Skin of body (tissue), 1 donor: ENCODE measurements at regions not wholly inside any gene's neighbourhood (a gene's known extent, or its start where the extent isn't known, plus 50 kb on each side); places are given as distances from the start of the nearest gene placed in this dataset.

Experiments
- DNase-seq: peaks from one replicate; lab custom pipeline; 2025; lab: John Stamatoyannopoulos, UW

- DNase-seq = no peak
These were observed 320.9 kb downstream of the TFEC start for GRCh38 chr7:115709664-115710063.

DNA sequence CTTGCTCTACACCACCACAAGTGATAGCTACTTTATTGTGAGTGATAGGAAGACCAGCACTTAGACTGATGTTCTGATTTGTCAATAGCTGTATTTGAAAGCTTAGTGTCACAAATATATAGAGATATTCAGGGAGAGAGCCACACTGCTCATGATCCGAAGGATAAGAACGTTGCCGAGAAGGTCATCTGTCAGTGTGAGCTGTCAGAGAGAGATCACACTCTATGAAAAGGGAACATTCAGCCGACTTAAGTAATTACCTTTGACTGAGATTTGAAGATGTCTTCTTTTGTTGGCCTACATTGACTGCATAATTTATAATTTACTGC lies 322.6 kb downstream of the TFEC start:
- no peak for DNase-seq

DNA sequence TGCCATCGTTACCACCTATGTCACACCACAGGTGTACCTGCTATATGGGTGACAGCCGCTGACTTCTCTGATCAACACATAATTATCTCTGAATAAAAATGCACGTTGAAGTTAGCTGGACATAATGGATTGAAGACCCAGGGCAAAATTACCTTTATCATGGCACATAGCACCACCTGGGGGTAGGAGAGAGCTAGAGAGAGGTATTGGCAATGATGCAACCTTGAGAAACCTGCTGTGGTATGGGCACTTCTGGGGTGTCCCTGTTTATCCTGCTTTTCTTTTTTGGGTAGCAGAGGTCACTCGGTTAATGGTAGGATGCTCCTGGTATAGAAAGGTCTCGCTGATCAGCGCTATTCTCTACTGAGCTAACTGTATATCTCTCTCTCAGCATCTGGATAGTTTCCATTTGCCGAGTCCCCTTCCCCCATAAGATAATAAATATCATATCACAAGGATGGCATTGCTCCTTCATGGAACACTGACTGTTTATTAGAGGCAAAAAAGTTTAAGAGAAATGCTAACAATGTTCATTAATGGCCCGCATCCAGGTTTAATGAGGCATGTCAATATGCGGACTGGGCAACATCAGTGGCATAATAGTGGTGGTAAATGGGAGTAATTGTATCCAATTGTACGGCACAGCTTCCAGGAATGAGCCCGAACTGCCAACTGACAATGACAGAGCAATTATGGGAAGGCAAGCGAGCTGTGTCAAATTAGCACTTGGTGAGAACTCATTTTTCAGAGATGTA lies 323.1 kb downstream of the TFEC start:
- no peak for DNase-seq

GRCh38 chr7:115704884-115705283 lies 325.7 kb downstream of the TFEC start:
- DNase-seq = no peak

DNA sequence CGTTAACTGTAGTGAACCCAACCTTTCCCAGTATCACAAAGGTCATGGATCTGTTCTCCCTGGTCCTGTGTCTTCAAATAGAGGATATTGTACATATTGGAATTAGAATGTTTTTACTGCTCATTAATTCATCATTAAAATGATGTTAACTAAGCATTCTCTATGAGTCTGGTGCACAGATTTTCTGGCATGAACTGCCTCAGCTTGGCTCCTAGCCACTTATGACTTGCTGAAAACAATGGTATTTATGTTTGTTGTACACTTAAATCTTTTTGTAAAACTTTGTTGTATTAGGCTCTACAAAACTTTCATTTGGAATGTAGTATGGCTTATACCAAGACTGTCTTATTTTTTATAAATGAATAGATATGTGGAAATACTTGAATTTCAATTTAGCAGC lies 329.4 kb downstream of the TFEC start:
- DNase-seq = peak; percentile 37

DNA sequence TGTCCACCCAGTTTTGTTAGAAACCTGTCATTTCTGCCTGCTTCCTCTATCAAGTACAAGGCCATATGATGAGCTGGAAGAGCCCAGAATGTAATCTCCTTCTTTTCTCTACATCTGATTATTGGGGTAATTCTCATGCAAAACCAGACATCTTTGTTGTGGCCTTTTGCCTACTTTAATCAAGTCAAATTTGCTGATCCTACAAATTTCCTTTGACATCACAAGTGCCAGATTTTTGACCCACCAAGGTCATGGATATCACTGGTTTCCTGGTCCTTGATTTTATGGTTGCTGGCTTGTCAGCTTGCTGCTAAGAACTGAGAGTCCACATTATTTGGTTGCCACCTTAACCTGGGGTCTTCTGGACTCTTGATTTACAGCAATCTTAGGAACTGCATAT lies 336.1 kb downstream of the TFEC start:
- no peak for DNase-seq

GRCh38 chr7:115693779-115694178 lies 336.8 kb downstream of the TFEC start:
- DNase-seq = no peak

DNA sequence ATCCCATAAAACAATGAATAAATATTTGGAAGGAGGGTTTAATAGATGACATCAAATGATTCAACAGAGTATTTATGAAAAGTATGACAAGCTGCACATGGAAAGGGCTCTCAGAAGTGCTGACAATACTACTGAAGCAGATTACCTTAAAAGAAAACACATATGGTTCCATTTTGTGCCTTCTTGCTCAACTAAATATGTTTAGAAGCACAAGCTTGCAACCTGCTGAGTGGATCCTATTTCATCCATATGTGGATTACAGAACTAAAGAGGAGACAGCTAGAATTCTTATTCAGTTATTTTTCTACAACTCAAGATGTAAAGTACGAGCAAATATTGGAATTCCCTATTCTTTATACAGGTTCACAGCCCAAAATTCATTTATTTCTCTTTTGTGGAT lies 340.6 kb downstream of the TFEC start:
- DNase-seq = peak; percentile 4

DNA sequence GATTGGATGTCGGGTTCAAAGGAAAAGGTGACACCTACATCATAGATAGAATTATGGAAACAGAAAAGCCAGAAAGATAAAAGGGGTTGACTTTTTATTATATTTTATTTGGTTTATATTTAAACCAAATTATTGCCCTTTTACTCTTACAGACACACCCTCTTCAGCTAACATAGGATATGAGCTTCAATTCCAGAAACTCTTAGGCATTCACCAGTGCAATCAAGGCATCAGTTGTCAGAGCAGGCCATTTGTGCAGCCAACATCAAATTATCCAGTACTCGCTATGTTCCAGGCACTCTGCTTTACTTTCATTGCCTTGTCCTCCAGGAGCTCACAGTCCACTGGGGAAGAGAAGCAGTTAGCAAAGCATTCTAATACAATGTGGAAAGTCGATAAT lies 347.5 kb downstream of the TFEC start:
- DNase-seq = no peak

GRCh38 chr7:115682507-115682906 lies 348.1 kb downstream of the TFEC start:
- no peak for DNase-seq

- DNase-seq = no peak
These were observed 349.6 kb downstream of the TFEC start for GRCh38 chr7:115680921-115681320.

DNA sequence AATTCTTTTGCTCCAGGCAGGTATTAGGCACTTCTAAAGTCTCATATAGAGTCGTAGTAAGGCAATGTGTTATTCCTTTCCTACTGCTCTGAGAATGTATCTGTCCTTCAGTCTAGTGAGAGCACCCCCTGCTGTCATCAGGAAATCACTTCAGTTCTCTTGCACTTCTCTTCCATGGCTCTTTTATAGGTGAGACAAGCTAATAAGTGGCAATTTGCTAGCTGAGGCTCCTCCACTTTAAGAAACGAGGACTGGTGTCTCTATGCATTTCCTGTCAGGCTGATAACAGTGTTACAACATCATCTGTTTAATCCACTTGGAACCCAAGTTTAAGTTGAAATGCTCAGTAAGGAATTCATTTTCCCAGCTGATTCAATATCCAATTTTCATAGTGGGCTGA lies 350.6 kb downstream of the TFEC start:
- peak; percentile 4 for DNase-seq

- no peak for DNase-seq
These were observed 351.1 kb downstream of the TFEC start for GRCh38 chr7:115679423-115679822.

DNA sequence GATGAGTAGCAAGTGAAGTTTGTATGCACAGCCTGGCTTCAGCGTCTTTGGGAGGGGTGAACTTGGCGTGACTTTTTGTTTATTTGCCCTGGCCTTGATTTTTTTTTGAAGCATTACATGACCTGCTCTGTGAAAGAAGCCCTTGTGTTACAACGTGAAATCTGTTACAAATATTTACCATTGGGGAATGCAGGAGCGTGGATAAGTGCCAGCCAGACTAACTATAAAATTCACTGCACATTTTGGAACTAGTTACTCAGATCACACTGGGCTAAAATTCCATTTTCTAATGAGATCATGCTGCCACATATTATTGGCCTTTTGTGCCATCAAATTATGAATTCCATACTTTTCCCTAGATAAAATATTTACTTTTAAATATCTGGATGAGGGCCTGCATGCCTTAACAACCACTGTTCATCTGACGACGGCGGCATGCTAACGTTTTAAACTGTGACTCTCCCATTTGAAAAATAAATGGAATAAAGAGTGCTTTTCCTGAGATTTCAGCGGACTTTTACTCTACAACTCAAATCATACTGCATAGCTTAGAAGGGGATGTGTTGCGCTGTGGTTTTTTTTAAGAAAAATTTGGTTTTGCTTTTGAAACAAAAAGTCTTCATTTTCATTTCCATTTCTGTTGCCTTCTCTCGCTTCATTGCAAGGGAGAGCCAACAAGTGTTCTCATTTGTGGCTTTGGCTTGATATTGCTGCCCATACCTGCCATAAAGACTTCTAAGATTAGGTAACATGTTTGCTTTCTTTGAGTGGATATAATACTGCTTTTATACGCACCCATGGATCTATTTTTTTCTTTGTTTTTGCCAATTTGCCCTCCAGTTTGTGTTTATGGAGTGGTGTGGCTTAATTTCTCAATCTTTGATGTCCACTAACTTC lies 352.2 kb downstream of the TFEC start:
- peak; percentile 78 for DNase-seq

GRCh38 chr7:115676707-115677106 lies 353.9 kb downstream of the TFEC start:
- no peak for DNase-seq

- no peak for DNase-seq
These were observed 354.5 kb downstream of the TFEC start for GRCh38 chr7:115676080-115676479.

GRCh38 chr7:115674467-115675024 lies 356.0 kb downstream of the TFEC start:
- DNase-seq = no peak

- no peak for DNase-seq
These were observed 358.5 kb downstream of the TFEC start for GRCh38 chr7:115672024-115672423.

DNA sequence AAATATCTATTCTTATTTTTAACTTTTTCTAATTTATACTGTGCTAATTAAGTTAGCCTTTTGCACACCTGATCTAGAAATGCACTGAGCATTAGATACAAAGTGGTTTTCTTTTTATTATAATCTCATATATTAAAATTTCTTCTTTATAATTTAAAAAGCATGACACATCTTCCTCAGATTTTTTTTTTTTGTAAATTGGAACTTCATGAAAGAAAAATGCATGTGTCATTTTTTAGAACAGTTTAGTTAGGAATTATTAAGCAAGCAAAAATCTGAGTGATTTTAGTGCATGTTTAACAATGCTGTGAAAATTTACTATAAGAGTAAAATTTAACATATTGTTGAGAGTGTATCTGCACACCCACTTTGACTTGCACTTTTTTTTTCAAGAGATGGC lies 367.9 kb downstream of the TFEC start:
- no peak for DNase-seq

GRCh38 chr7:115662120-115662519 lies 368.4 kb downstream of the TFEC start:
- no peak for DNase-seq

GRCh38 chr7:115658223-115658622 lies 372.3 kb downstream of the TFEC start:
- no peak for DNase-seq

DNA sequence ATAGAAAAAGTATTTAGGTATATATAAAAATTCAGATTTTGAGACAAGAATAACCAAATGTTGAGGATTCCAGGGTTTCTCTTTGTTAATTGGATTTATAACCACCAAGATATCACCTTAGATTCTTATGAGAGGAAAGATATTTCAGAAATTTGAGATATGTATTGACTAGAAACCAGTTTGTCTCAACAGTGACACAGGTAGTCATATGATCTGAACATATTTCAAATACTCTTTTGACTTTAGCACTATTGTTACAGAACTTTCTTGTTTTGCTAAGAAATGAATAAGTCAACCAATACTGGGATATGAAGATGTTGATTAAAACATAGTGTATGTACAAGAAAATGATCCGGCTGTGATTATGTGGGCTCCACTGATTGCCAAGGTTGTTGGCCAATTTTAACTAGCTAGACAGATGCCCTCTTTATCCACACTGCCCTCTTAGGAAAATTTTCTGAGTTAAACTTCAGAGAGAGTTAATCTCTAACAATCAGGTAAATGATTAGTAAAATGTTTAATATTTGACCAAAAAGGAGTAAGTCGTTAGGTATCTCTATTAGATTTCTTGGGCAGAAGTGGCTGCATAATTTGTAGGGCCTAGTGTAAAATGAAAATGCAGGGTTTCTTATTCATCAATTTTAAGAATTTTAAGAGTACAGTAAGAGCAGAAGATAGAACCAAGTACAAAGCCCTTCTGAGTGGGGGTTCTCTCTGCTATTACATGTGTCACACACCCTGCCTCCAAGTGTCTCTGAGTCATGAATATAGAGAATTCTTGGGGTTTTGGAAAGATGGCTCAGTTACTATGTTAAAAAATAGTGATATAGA lies 376.0 kb downstream of the TFEC start:
- no peak for DNase-seq
